OCI-LY7 (cell line): ENCODE measurements at regions not wholly inside any gene's neighbourhood (a gene's known extent, or its start where the extent isn't known, plus 50 kb on each side); places are given as distances from the start of the nearest gene placed in this dataset.

Experiments used
- BruUV-seq: library from RNA; stranded (reverse); fragments of 400-500 nt; replicated peaks from 2 replicates; lab custom pipeline; 2021; lab: Mats Ljungman, UMichigan
- CTCF ChIA-PET: fragments of 300-600 bp; sonication (Branson Sonifier 250); formaldehyde crosslinking; loops from one replicate; lab custom pipeline; 2022; ENCODE audit warnings: antibody characterized with exemption; ENCODE audit not compliant: unreplicated experiment; lab: Charles Lee
- POLR2A ChIA-PET: fragments of 300-600 bp; sonication (Branson Sonifier 250); formaldehyde crosslinking; loops from one replicate; lab custom pipeline; 2022; ENCODE audit warnings: antibody characterized with exemption; lab: Charles Lee
- DNase-seq: peaks from one replicate; pipeline ENCODE4 v3.0.0-alpha.2; 2015; ENCODE audit warnings: low spot score
- H2AFZ ChIP-seq: fragments of 200-600 bp; sonication (generic), shearing (Covaris generic); 2 replicates; pipeline ENCODE4 v1.6.1; 2014; ENCODE audit warnings: mild to moderate bottlenecking, antibody characterized with exemption, low read length, moderate library complexity
- H3K27ac ChIP-seq: fragments of 200-600 bp; sonication (generic); 2 replicates; pipeline ENCODE4 v1.5.1; 2014; ENCODE audit warnings: mixed run types, low read depth, mild to moderate bottlenecking, moderate library complexity, low read length, inconsistent platforms; ENCODE audit not compliant: poor library complexity, severe bottlenecking
- H3K36me3 ChIP-seq: fragments of 200-600 bp; sonication (generic); 2 replicates; pipeline ENCODE4 v1.6.1; 2014; ENCODE audit warnings: mild to moderate bottlenecking, antibody characterized with exemption, low read length, moderate library complexity, mixed read lengths; ENCODE audit not compliant: insufficient read depth
- H3K4me1 ChIP-seq: fragments of 200-600 bp; sonication (generic); 2 replicates; pipeline ENCODE4 v1.5.1; 2014; ENCODE audit warnings: mild to moderate bottlenecking, low read length; ENCODE audit not compliant: insufficient read depth, poor library complexity, severe bottlenecking
- H3K4me2 ChIP-seq: fragments of 200-600 bp; sonication (generic); 2 replicates; pipeline ENCODE4 v1.6.1; 2014; ENCODE audit warnings: mild to moderate bottlenecking, low read length
- H3K4me3 ChIP-seq: fragments of 200-600 bp; sonication (generic); 2 replicates; pipeline ENCODE4 v1.5.1; 2014; ENCODE audit warnings: mild to moderate bottlenecking, low read depth, low read length; ENCODE audit not compliant: poor library complexity, severe bottlenecking
- H3K79me2 ChIP-seq: fragments of 200-600 bp; sonication (generic); 2 replicates; pipeline ENCODE4 v1.6.1; 2016; ENCODE audit warnings: low read depth, mild to moderate bottlenecking, low read length, moderate library complexity, mixed read lengths; ENCODE audit not compliant: insufficient read depth
- H3K9me2 ChIP-seq: fragments of 200-600 bp; sonication (generic); 2 replicates; pipeline ENCODE4 v1.6.1; 2016; ENCODE audit warnings: mild to moderate bottlenecking, low read length, mixed read lengths; ENCODE audit not compliant: insufficient read depth
- H3K9me3 ChIP-seq: fragments of 200-600 bp; sonication (generic); 2 replicates; pipeline ENCODE4 v1.6.1; 2014; ENCODE audit warnings: mild to moderate bottlenecking, mixed run types, low read length, mixed read lengths
- H4K20me1 ChIP-seq: fragments of 200-600 bp; sonication (generic); 2 replicates; pipeline ENCODE4 v1.6.1; 2014; ENCODE audit warnings: mild to moderate bottlenecking, antibody characterized with exemption, low read length, moderate library complexity, mixed read lengths; ENCODE audit not compliant: insufficient read depth
- CTCF ChIP-seq: fragments of 200-600 bp; sonication (generic); conservative IDR thresholded peaks from 2 replicates; pipeline ENCODE4 v1.5.1; 2014; ENCODE audit warnings: mild to moderate bottlenecking, antibody characterized with exemption, low read length, moderate library complexity, mixed read lengths
- EZH2phosphoT487 ChIP-seq: fragments of 200-600 bp; sonication (generic); IDR thresholded peaks from 2 replicates; pipeline ENCODE4 v1.6.1; 2018; ENCODE audit warnings: low read depth, borderline replicate concordance, mild to moderate bottlenecking, mixed run types, antibody characterized with exemption, low read length, moderate library complexity, mixed read lengths
- intact Hi-C: fragments of 100-400 bp; cut with micrococcal nuclease; formaldehyde crosslinking; loops from one replicate; pipeline ENCODE4 v1.10.0; 2022; ENCODE audit not compliant: unreplicated experiment

GRCh38 chr1:67588178-67588855 lies 96.7 kb upstream of the GADD45A start:
- intact Hi-C loops = no loop called here
- no peaks in the 10 kb centered on the region for H3K79me2 ChIP-seq
- H3K9me2 ChIP-seq = no peaks in the 10 kb centered on the region
- H2AFZ ChIP-seq = no peak overlapping the region
- H3K4me3 ChIP-seq = no peak overlapping the region
- no peaks in the 10 kb centered on the region for H3K36me3 ChIP-seq
- BruUV-seq = no TSS peak
- no peak for TF ChIP-seq CTCF
- TF ChIP-seq EZH2phosphoT487 = no peak
- H3K4me2 ChIP-seq = no peak overlapping the region
- H4K20me1 ChIP-seq = no peaks in the 10 kb centered on the region
- H3K9me3 ChIP-seq = no peaks in the 10 kb centered on the region
- POLR2A ChIA-PET = no interaction called here
- H3K4me1 ChIP-seq = no peaks in the 10 kb centered on the region
- no peak overlapping the region for H3K27ac ChIP-seq
- DNase-seq = no peak
- CTCF ChIA-PET = no interaction called here

- no peak overlapping the region for H3K4me3 ChIP-seq
- no peaks in the 10 kb centered on the region for H3K36me3 ChIP-seq
- TF ChIP-seq EZH2phosphoT487 = no peak
- no peak for TF ChIP-seq CTCF
- H3K9me3 ChIP-seq = no peaks in the 10 kb centered on the region
- no peaks in the 10 kb centered on the region for H4K20me1 ChIP-seq
- H3K4me2 ChIP-seq = no peak overlapping the region
- H3K79me2 ChIP-seq = no peaks in the 10 kb centered on the region
- POLR2A ChIA-PET = no interaction called here
- BruUV-seq = no TSS peak
- H3K27ac ChIP-seq = no peak overlapping the region
- no peak for DNase-seq
- H3K4me1 ChIP-seq = no peaks in the 10 kb centered on the region
- H2AFZ ChIP-seq = no peak overlapping the region
- intact Hi-C loops = no loop called here
- H3K9me2 ChIP-seq = no peaks in the 10 kb centered on the region
- CTCF ChIA-PET = no interaction called here
These were observed 95.3 kb upstream of the GADD45A start for GRCh38 chr1:67589519-67590233.

- ChIA-PET CTCF (no interaction called here), POLR2A (no interaction called here)
- BruUV-seq = no TSS peak
- no peak overlapping the region for H3K4me2 ChIP-seq
- H3K4me1 ChIP-seq = no peaks in the 10 kb centered on the region
- TF ChIP-seq EZH2phosphoT487 (no peak), CTCF (no peak)
- H2AFZ ChIP-seq = no peak overlapping the region
- intact Hi-C loops = no loop called here
- H3K36me3 ChIP-seq = no peaks in the 10 kb centered on the region
- H3K79me2 ChIP-seq = no peaks in the 10 kb centered on the region
- no peak overlapping the region for H3K27ac ChIP-seq
- no peaks in the 10 kb centered on the region for H4K20me1 ChIP-seq
- no peaks in the 10 kb centered on the region for H3K9me2 ChIP-seq
- H3K9me3 ChIP-seq = no peaks in the 10 kb centered on the region
- DNase-seq = no peak
- H3K4me3 ChIP-seq = no peak overlapping the region
These were observed 94.7 kb upstream of the GADD45A start for GRCh38 chr1:67590329-67590728.
